ENCODE measurements at regions not wholly inside any gene's neighbourhood (a gene's known extent, or its start where the extent isn't known, plus 50 kb on each side); places are given as distances from the start of the nearest gene placed in this dataset.

DNA sequence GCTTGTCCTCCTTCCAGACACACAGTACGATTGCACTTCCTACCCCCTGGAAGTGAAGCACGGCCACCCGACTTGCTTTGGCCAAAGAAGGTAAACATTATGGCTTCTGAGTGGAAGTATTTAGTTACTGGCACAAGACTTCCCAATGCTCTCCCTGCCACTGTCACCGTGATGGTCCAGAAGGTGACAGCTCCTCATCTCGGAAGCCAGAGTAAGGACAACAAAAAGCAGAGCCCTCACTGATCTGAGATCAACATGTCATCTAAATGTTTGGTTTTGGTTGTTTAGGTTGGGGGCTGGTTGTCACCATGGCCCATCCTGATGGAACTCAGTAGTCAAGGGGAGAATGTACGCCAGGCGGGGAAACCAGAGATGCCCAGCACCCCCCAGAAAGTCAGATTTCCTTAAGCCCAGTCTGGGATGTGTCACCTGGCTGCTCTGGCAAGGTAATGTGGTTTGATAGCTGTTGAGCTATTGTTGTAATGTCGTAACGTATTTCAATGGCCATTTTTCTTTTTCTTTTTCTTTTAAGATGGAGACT is 170.1 kb upstream of the ZNF536 start:
- no peaks in the 10 kb centered on the region for H3K9me3 ChIP-seq (ENCODE audit: severe bottlenecking)
- no peaks in the 10 kb centered on the region for H3K27me3 ChIP-seq (ENCODE audit: insufficient read depth, poor library complexity, severe bottlenecking)
- H3K36me3 ChIP-seq (ENCODE audit: low read depth), result no peaks in the 10 kb centered on the region
- no peak for DNase-seq (ENCODE audit: low spot score)
- no peak for ATAC-seq (ENCODE audit: low read depth)
- TF ChIP-seq CTCF (IDR thresholded peaks at IDR 0.05; ENCODE audit: poor library complexity, severe bottlenecking), result no peak
- H3K4me1 ChIP-seq (ENCODE audit: insufficient read depth, poor library complexity, severe bottlenecking), result no peaks in the 10 kb centered on the region
- H3K27ac ChIP-seq (ENCODE audit: poor library complexity, severe bottlenecking), result no peak overlapping the region
- no peak overlapping the region for H3K4me3 ChIP-seq (ENCODE audit: severe bottlenecking)

DNA sequence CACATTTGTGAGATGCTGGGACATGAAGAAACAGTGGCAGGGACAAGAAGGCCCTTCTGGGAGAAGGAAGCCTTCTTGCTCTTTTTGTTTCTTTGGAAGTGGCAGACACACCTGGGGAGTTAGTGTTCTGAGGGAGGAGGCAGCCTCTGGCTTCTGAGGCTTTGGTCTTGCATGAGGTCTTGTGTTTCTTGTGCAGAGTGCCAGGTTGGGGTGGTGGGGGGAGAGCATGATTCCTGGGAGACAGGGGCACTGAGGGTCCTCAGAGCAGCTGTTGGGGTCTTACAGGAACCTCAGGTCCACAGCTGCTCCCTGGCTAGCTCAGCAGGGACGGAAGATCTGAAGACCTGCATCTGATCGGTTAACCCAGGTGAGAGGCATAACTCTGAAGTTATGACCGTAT is 167.5 kb upstream of the ZNF536 start:
- DNase-seq (ENCODE audit: low spot score) (no peak), ATAC-seq (ENCODE audit: low read depth) (no peak)
- Histone ChIP-seq H3K36me3 (ENCODE audit: low read depth) (no peaks in the 10 kb centered on the region), H3K9me3 (ENCODE audit: severe bottlenecking) (no peaks in the 10 kb centered on the region), H3K4me3 (ENCODE audit: severe bottlenecking) (no peak overlapping the region), H3K27me3 (ENCODE audit: insufficient read depth, poor library complexity, severe bottlenecking) (peaks cover 7% of the 10 kb centered on the region), H3K4me1 (ENCODE audit: insufficient read depth, poor library complexity, severe bottlenecking) (no peaks in the 10 kb centered on the region), H3K27ac (ENCODE audit: poor library complexity, severe bottlenecking) (no peak overlapping the region)
- TF ChIP-seq CTCF (IDR thresholded peaks at IDR 0.05; ENCODE audit: poor library complexity, severe bottlenecking), result no peak

GRCh38 chr19:30206187-30206586 is 166.0 kb upstream of the ZNF536 start:
- Histone ChIP-seq H3K36me3 (ENCODE audit: low read depth) (no peaks in the 10 kb centered on the region), H3K9me3 (ENCODE audit: severe bottlenecking) (no peaks in the 10 kb centered on the region), H3K27me3 (ENCODE audit: insufficient read depth, poor library complexity, severe bottlenecking) (peaks cover 7% of the 10 kb centered on the region), H3K4me1 (ENCODE audit: insufficient read depth, poor library complexity, severe bottlenecking) (no peaks in the 10 kb centered on the region), H3K27ac (ENCODE audit: poor library complexity, severe bottlenecking) (no peak overlapping the region), H3K4me3 (ENCODE audit: severe bottlenecking) (no peak overlapping the region)
- DNase-seq (ENCODE audit: low spot score), result no peak
- no peak for ATAC-seq (ENCODE audit: low read depth)
- no peak for TF ChIP-seq CTCF (IDR thresholded peaks at IDR 0.05; ENCODE audit: poor library complexity, severe bottlenecking)

DNA sequence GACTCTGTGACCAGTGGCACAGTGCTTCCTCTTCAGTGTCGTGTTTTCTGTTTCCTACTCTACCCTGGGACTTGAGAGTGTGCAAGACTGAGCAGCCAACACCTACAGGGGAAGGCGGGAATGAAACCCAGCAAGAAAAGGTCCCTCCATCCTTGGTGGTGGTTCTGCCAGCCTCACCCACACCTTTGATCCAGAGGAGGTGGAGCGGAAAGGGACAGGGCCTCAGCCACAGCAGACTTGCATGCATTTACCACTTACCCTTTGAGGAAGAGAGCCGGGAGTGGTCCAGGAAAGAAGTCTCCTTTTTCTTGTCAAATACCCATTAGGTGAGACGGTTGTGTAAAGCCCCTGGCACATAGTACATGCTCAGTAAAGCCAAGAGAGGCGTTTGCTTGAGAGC is 164.8 kb upstream of the ZNF536 start:
- TF ChIP-seq CTCF (IDR thresholded peaks at IDR 0.05; ENCODE audit: poor library complexity, severe bottlenecking), result no peak

GRCh38 chr19:30208436-30209060 is 163.6 kb upstream of the ZNF536 start:
- Histone ChIP-seq H3K9me3 (ENCODE audit: severe bottlenecking) (no peaks in the 10 kb centered on the region), H3K4me1 (ENCODE audit: insufficient read depth, poor library complexity, severe bottlenecking) (no peaks in the 10 kb centered on the region), H3K36me3 (ENCODE audit: low read depth) (no peaks in the 10 kb centered on the region), H3K27ac (ENCODE audit: poor library complexity, severe bottlenecking) (no peak overlapping the region), H3K4me3 (ENCODE audit: severe bottlenecking) (no peak overlapping the region), H3K27me3 (ENCODE audit: insufficient read depth, poor library complexity, severe bottlenecking) (peaks cover 7% of the 10 kb centered on the region)
- ATAC-seq (ENCODE audit: low read depth) (no peak), DNase-seq (ENCODE audit: low spot score) (no peak)
- no peak for TF ChIP-seq CTCF (IDR thresholded peaks at IDR 0.05; ENCODE audit: poor library complexity, severe bottlenecking)

More for the DNA sequence above, 164.8 kb upstream of the ZNF536 start:
- H3K9me3 ChIP-seq (ENCODE audit: severe bottlenecking), result no peaks in the 10 kb centered on the region
- H3K27ac ChIP-seq (ENCODE audit: poor library complexity, severe bottlenecking), result no peak overlapping the region
- no peak for ATAC-seq (ENCODE audit: low read depth)
- H3K36me3 ChIP-seq (ENCODE audit: low read depth), result no peaks in the 10 kb centered on the region
- peaks cover 7% of the 10 kb centered on the region for H3K27me3 ChIP-seq (ENCODE audit: insufficient read depth, poor library complexity, severe bottlenecking)
- H3K4me1 ChIP-seq (ENCODE audit: insufficient read depth, poor library complexity, severe bottlenecking), result no peaks in the 10 kb centered on the region
- DNase-seq (ENCODE audit: low spot score), result no peak
- H3K4me3 ChIP-seq (ENCODE audit: severe bottlenecking), result no peak overlapping the region

Data from RWPE2 (cell line).